ENCODE measurements at regions not wholly inside any gene's neighbourhood (a gene's known extent, or its start where the extent isn't known, plus 50 kb on each side); places are given as distances from the start of the nearest gene placed in this dataset.

DNA sequence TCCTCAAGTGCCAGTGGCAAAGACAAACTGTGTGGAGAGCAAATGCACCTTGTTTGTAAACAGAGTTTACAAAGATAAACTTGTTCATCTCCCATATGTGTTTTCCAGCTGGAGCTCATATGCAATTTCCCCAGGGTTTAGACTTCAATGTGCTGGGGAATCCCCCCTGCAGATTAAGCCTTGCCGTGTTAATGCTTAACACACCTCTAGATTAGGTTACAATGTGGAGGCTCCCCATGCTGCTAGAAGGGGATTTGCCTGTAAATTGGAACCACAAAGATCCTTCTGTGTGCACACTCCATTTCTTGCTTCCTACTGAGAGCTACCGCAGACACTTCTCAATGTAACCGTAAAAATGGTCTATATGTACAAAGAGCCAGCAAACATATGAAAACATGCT, 263.1 kb downstream of the TBX18 start:
- DNase-seq: no peak
- in situ Hi-C loops (cut with HindIII; ENCODE audit: low pct_ligation_motif_present, low pct_unique_long_range_greater_than_20kb, low sequenced_read_pairs): no loop called here

DNA sequence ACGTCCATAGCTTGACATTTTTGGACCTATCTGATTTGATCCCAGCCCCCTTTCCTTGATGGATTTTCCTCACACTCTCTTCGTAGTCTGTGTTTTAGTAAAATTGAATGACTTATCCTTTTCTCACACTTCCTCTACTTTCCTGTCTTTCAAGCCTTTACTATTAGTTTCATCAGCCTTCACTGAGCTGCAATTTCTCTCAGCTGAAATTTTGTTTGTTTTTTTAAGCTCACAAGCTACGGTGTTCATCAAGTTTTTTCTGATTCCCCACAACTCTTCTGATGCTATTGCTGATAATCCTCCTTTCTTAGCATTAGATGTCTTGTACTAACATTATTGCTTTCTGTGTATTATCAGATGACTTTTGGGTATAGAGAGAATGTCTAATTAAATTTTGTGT, 263.7 kb downstream of the TBX18 start:
- in situ Hi-C loops (cut with HindIII; ENCODE audit: low pct_ligation_motif_present, low pct_unique_long_range_greater_than_20kb, low sequenced_read_pairs): no loop called here

DNA sequence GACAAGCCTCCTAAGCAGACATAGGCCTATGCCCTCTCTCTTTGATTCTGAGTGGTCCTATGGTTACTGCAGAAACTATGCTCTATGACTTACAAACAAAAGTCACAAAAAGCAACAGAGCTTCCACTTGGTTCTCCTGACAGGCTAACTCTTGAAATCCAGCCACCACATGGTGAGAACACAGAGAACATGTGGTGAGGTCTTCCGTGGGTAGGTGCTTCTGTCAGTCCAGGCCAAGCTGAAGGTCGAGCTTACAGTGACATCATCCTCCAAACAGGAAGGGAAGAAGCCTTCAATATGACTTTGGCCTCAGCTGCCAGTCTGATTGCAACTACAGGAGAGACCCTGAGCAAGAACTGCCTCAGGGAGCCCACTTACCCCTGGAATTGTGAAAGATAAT, 265.5 kb downstream of the TBX18 start:
- in situ Hi-C loops (cut with HindIII; ENCODE audit: low pct_ligation_motif_present, low pct_unique_long_range_greater_than_20kb, low sequenced_read_pairs): no loop called here
- no peak for DNase-seq

More for the DNA sequence above, 263.7 kb downstream of the TBX18 start:
- DNase-seq: no peak

DNA sequence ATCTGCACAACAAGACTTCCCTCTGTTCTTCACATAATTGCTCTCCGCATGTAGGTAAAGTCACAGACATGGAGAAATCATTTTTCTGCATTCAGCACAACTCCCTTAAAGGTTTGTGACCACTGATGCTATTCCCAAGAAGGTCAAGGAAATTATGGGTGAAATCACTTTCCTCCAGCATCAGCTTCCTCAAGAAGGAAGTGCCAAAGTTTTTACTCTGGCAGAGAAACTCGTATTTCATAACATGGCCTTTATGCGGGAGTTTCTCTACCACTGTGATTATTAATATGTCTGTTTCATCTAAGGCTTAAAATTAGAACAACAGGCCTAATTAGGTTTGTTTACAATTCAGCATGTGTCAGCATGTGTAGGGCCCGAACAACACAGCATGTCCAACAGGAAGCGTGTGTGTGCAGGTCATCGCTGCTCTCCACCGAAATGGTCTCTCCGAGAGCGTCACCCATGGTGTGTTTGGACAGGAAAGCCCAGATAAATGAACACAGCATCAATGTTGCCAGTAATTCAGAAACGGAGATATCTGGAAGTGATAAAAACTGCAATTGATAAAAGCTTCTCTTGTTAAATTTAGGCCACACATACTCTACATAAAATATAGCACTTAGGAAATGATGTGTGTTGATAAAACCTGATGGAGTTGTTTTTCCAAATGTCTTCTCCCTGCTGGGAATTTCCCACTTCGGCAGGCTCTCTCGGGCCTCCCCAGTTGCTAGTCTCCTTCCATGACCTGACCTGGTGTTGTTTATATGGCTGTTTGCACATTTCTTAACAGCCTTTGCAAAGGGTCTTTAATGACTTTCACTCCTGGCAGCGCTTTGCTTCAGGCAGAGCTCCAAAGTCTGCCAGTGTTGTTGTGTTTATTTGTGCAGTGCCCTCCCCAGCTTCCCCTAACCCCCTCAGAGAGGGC, 265.1 kb upstream of the CEP162 start:
- in situ Hi-C loops (cut with HindIII; ENCODE audit: low pct_ligation_motif_present, low pct_unique_long_range_greater_than_20kb, low sequenced_read_pairs): no loop called here
- no peak for DNase-seq

DNA sequence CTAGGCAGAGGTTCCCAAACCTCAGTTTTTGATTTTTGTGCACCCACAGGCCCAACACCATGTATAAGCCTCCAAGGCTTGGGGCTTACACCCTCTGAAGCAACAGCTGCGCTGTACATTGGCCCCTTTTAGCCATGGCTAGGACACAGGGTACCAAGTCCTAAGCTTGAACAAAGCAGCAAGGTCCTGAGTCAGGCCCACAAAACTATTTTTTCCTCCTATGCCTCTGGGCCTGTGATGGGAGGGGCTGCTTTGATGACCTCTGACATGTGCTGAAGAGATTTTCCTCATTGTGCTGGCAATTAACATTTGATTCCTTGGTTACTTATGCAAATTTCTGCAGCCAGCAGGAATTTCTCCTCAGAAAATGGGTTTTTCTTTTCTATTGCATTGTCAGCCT, 262.2 kb upstream of the CEP162 start:
- in situ Hi-C loops (cut with HindIII; ENCODE audit: low pct_ligation_motif_present, low pct_unique_long_range_greater_than_20kb, low sequenced_read_pairs): no loop called here
- DNase-seq: no peak

DNA sequence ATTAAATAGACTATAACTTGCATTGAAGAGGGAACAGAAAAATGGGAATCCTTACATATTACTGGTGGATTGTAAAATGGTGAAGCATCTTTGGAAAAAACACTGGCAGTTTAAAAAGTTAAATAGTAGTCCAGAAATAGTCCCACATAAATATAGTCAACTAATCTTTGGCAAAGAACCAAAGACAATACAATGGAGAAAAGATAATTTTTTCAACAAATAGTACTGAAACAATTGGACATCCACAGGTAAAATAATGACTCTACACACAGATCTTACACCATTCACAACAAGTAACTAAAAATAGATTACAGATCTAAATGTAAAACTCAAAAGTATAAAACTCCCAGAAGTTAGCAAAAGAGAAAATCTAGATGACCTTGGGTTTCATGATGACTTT, 259.1 kb upstream of the CEP162 start:
- in situ Hi-C loops (cut with HindIII; ENCODE audit: low pct_ligation_motif_present, low pct_unique_long_range_greater_than_20kb, low sequenced_read_pairs): no loop called here
- DNase-seq: no peak

DNA sequence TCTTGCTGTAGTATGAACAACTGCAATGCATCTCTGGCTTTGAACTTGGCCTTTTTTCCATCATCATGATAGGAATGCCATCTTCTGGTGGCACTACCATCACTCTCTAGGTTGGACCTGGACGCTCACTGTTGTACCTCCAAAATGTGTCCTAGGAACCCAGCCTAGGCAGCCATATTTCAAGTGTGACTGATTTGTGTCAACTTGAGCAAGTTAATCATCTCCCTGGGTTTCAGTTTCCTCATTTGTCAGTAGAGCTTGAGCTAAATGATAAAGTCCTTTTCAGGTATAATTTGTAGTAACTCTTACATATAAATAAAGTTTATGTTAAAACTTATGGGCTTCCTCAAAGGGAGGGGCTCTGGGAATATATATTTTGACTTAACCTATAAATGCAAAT, 241.7 kb upstream of the CEP162 start:
- DNase-seq: no peak
- in situ Hi-C loops (cut with HindIII; ENCODE audit: low pct_ligation_motif_present, low pct_unique_long_range_greater_than_20kb, low sequenced_read_pairs): no loop called here

DNA sequence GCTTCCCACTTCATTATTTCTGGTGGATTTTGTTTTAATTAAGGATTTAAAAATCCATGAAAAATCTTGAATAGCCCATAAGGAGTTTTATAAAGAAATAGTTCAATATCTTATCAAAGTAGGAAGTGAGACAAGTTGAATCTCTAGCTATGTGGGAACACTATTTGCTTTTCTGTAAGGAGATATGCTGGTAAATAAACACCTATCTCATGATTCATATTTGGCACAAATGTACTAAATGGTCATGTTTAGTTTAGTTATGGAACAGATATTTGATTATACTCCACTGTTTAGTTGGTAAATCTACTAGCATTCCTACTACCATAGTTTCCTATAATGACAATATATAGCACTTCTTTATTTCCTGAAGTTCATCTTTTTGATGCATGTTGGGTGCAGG, 239.9 kb upstream of the CEP162 start:
- DNase-seq: no peak
- in situ Hi-C loops (cut with HindIII; ENCODE audit: low pct_ligation_motif_present, low pct_unique_long_range_greater_than_20kb, low sequenced_read_pairs): no loop called here

DNA sequence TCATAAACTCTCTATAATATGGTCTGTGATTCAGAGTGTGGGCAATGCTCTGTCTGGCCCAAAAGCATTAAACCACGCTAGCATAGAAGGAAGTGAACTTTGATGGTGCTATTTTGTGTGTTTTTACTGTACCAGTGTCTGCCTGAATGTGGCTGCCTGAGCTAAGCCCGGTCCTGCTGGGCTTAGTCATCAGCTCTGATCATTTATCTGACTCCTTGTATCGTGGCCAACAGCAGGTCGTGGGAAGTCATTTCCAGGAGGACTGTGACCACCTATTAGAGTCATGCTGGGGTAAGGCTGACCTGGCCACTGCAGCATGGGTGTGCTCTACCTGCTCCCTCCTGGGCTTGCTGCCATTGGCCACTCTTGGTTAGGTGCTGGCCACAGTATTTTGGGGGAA, 239.1 kb upstream of the CEP162 start:
- DNase-seq: peak; percentile 51
- in situ Hi-C loops (cut with HindIII; ENCODE audit: low pct_ligation_motif_present, low pct_unique_long_range_greater_than_20kb, low sequenced_read_pairs): no loop called here

DNA sequence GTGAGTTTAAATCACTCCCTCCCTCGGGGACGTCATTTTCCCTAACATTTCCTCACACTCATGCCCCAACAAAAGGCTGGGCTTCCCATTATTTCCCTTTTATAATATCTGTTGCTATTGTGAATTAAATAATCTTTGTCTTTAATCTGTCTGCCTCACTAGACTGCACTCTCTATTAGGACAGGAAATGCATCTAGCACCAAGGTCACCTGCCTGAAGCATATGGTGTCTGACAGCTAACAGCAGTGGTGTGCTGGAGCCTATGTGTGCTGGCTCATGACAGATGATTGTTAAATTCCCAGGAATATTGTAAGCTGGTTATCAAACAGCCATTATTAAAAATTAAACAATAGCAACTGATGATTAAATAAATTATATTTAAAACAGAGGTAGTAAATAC, 237.0 kb upstream of the CEP162 start:
- in situ Hi-C loops (cut with HindIII; ENCODE audit: low pct_ligation_motif_present, low pct_unique_long_range_greater_than_20kb, low sequenced_read_pairs): no loop called here
- DNase-seq: no peak

DNA sequence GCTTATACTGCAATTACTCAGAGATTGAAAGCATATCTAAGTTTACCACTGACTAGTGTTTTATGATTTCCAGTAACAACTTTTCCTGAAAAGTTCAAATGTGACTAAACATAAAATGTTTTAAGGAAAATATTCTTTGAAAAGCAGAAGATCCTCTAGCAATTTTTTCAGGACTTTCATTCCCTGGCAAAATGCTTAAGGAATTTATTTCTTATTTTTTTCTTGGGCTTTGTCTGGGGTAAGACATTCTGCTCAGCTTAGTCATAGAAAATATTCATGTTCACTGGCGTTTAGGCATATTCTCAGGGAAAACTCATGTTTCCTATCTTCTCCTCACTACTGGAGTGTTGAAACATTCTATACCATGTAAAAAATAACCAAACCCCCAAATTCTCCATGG, 235.3 kb upstream of the CEP162 start:
- no peak for DNase-seq

DNA sequence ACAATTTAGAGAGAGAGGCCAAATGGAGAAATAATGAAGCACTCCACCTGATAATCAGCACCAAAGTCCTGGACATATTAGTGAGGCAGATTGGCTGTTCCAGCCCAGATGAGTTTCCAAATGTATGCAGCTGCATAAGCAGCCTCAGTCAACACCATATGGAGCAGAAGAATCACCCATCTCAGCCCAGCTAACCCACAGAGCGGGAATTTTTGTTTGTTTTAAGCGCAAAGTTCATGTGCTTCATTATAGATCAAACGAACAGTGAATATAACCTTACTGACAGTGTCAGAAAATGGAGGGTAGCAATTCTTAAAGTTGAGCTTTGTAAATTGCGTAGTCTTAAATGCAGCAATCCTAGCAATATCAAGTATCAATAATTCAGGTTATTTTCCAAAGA, 234.0 kb upstream of the CEP162 start:
- DNase-seq: no peak
- in situ Hi-C loops (cut with HindIII; ENCODE audit: low pct_ligation_motif_present, low pct_unique_long_range_greater_than_20kb, low sequenced_read_pairs): no loop called here

More for the DNA sequence above, 235.3 kb upstream of the CEP162 start:
- in situ Hi-C loops (cut with HindIII; ENCODE audit: low pct_ligation_motif_present, low pct_unique_long_range_greater_than_20kb, low sequenced_read_pairs): no loop called here

DNA sequence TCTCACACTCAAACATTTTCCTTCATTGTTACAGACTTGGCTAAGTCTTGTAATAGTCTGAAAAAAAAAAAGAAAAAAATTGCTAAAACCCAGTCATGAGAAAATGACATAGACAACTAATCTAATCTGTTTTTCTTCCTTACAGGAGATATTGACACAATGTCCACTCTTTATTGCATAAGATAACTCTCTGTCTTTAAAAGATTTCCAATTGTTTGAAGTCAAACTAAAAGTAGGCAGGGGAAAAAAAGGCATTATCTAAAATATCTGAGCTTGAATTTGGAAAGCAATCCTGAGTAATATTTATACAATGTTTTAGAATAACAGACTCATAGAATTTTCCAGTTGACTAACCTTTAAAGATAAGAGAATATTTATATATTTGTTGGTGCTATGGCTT, 233.0 kb upstream of the CEP162 start:
- no peak for DNase-seq
- in situ Hi-C loops (cut with HindIII; ENCODE audit: low pct_ligation_motif_present, low pct_unique_long_range_greater_than_20kb, low sequenced_read_pairs): no loop called here

DNA sequence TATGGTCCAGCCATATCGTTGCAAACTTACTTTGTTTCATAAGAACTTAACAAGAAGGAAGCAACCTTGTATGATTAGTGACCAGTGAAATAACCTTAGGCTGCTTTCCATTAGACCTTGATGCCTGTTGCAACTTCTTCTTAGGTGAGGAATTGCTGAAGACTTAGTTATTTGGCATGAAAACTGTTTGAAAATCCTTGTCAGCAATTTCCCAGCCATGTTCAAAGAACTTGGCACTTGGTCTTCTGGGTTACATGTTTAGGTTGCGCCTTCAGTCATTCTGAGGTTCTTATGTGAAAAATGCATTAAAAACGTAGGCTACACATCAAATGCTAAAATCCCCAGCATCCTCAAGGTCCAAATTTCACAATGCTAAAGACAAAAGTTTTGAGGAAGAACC, 232.0 kb upstream of the CEP162 start:
- in situ Hi-C loops (cut with HindIII; ENCODE audit: low pct_ligation_motif_present, low pct_unique_long_range_greater_than_20kb, low sequenced_read_pairs): no loop called here

DNA sequence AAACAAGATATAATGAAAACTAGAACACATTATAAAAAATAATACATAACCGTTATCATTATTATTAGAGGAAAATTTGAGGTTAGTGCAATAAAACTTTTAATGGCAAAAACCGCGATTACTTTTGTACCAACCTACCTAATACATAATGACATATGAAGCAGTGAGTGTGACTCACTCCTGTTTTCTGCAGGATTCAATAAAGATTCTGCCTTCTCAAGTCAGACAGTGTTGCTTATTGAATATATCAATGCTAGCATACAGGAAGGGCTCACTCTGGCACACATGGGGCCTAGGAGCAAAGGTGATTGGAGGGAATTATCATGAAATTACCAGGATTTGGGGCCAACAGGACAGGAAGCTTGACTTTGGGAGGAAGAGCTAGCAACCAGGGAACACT, 230.8 kb upstream of the CEP162 start:
- no peak for DNase-seq
- in situ Hi-C loops (cut with HindIII; ENCODE audit: low pct_ligation_motif_present, low pct_unique_long_range_greater_than_20kb, low sequenced_read_pairs): no loop called here

More for the DNA sequence above, 232.0 kb upstream of the CEP162 start:
- DNase-seq: no peak

DNA sequence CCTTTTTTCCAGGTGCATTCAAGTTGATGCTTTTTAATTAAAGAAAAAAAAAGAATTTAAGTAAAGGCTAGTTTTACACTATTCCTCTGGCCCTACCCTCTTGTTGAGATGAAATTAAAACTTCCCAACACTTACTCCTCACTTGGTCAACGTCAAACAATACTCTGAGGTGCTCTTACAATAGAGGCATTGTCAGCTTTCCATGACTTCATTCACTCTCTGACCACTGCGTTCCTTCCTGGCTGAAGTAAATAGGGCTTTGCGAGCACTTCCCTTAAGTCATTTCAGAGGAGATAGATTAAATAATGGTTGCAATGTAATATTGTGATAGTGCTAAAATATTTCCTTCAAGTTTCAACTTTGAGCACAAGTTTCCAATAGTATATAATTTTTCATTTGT, 229.8 kb upstream of the CEP162 start:
- no peak for DNase-seq
- in situ Hi-C loops (cut with HindIII; ENCODE audit: low pct_ligation_motif_present, low pct_unique_long_range_greater_than_20kb, low sequenced_read_pairs): no loop called here

DNA sequence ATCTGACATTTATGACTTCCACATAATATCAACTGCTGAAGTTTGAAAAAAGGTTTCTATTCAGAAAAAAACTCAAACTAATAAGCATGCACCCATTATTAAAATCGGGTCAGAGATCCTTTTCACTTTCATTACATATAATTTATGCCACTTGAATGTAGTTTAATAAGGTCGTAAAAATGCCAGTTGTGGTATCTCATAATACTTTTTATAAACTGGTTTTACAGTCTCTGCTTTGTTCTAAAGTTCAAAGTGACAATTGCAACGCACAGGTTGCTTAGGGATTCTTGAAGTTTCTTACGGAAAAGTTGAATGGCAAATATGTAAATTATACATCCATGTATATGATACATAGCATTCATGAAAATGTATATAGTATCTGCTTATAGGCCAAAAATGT, 229.4 kb upstream of the CEP162 start:
- DNase-seq: no peak
- in situ Hi-C loops (cut with HindIII; ENCODE audit: low pct_ligation_motif_present, low pct_unique_long_range_greater_than_20kb, low sequenced_read_pairs): no loop called here

DNA sequence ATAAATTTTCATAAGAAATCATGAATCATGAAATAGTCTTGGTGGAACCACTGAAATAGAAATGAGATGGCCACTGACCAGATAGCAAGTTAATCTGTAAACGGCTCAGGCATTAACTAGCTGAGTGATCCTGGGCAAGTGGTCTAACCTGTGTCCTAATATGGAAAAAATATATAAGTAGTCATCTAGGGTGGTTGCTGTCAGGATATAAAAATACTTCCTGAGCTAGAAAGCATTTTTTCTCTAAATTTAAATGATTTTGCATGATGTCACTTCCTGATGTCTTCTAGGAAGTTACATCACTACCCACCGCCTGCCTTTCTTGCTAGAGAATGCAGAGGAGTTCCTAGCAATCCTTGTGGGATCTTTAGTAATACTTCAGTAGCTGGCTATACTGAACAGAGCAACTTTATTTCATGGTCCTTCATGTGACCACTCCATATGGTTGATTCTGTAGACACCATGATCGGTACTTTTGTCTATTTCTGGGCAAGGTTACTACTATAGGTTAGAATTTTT, 228.1 kb upstream of the CEP162 start:
- in situ Hi-C loops (cut with HindIII; ENCODE audit: low pct_ligation_motif_present, low pct_unique_long_range_greater_than_20kb, low sequenced_read_pairs): no loop called here
- no peak for DNase-seq

DNA sequence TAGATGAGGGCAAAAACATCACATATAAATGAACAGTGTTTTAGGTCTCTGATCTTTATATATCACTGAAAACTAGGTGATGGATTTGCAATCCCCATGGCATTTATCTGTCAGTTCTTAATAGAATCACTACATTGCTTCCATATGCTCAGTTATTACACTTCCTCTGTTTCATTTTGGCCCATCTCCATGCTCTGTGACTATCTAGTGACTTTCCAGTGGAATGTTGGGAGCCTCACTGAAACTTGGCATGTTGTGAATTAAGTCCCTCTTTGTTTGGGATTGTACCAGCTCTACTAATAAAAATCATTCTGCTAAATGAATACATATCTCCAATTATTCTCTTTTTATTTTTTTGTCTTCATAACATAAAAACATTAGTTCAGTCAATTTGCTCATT, 226.1 kb upstream of the CEP162 start:
- DNase-seq: no peak
- in situ Hi-C loops (cut with HindIII; ENCODE audit: low pct_ligation_motif_present, low pct_unique_long_range_greater_than_20kb, low sequenced_read_pairs): no loop called here

DNA sequence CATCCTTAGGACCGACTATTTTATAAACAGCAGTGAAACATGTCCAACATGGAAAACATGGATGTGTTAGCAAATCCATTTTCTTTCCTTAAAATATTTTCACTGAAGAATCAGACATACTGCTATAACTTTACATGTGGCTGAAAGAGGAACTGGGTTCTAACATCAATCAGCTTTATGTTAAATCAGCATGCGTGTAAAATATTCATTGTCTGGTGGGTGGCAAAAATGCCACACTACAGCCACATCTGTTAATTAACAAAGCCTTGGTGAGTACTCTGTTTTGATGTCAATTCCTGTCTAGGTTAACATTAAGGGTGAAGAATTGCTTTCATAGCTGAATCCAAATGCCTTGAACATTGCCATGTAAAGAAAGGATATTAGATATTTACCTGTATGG, 222.6 kb upstream of the CEP162 start:
- in situ Hi-C loops (cut with HindIII; ENCODE audit: low pct_ligation_motif_present, low pct_unique_long_range_greater_than_20kb, low sequenced_read_pairs): no loop called here
- DNase-seq: no peak
